HepG2 (cell line): ENCODE measurements at regions not wholly inside any gene's neighbourhood (a gene's known extent, or its start where the extent isn't known, plus 50 kb on each side); places are given as distances from the start of the nearest gene placed in this dataset.

Experiments
- ATAC-seq: fragments of 200-7000 bp; cut with Tn5 transposase; 3 replicates; pipeline ENCODE4 v1.9.1; 2020; ENCODE audit warnings: mild to moderate bottlenecking, moderate library complexity
- BruUV-seq: library from RNA; stranded (reverse); fragments of 400-500 nt; replicated peaks from 2 replicates; lab custom pipeline; 2021; lab: Mats Ljungman, UMichigan
- CTCF ChIA-PET: fragments of 300-600 bp; formaldehyde crosslinking; extraction: SDS; loops from one replicate; lab custom pipeline; 2021; ENCODE audit warnings: low total read pairs, inconsistent platforms, low intra/inter-chr PET ratio; lab: Yijun Ruan, JAX
- POLR2A ChIA-PET: fragments of 350-600 bp; sonication (Branson Sonifier 250); formaldehyde crosslinking; loops from one replicate; lab custom pipeline; 2020; ENCODE audit warnings: antibody characterized with exemption, inconsistent platforms; lab: Yijun Ruan, JAX
- DNase-seq: peaks from one replicate; pipeline ENCODE4 v3.0.0-alpha.2; 2015; ENCODE audit warnings: low spot score
- FAIRE-seq: peaks from 3 replicates; lab custom pipeline; 2011; peaks lifted over from hg19 to GRCh38; lab: Jason Lieb, UNC
- H2AFZ ChIP-seq: one replicate; pipeline ENCODE4 v1.6.1; 2011; ENCODE audit warnings: low read length, inconsistent platforms
- H3K27ac ChIP-seq: fragments of 300-600 bp; 3 replicates; pipeline ENCODE4 v1.8.0; 2011; ENCODE audit warnings: mixed run types, mild to moderate bottlenecking, mixed read lengths, low read length, inconsistent platforms; ENCODE audit not compliant: insufficient read depth; ENCODE audit errors: extremely low read length
- H3K27me3 ChIP-seq, 2 experiments: fragments of 200-600 bp in 1 of 2; 2 replicates in 1 of 2; 3 replicates in 1 of 2; pipeline versions ENCODE4 v1.6.0 to v1.8.0; 2011; ENCODE audit warnings: low read length in 2 of 2, mild to moderate bottlenecking in 2 of 2, moderate library complexity in 2 of 2, inconsistent platforms in 1 of 2; ENCODE audit not compliant: insufficient read depth in 2 of 2, control insufficient read depth in 1 of 2
- H3K36me3 ChIP-seq, 2 experiments: fragments of 200-600 bp in 1 of 2; replicated peaks in 1 of 2; 2 replicates in 1 of 2; 3 replicates in 1 of 2; pipeline versions ENCODE4 v1.5.1 to v1.8.0; 2011; ENCODE audit warnings: low read length in 2 of 2, inconsistent platforms in 1 of 2; ENCODE audit not compliant: insufficient read depth in 2 of 2, control insufficient read depth in 1 of 2
- H3K4me1 ChIP-seq: 2 replicates; pipeline ENCODE4 v1.5.1; 2012; ENCODE audit warnings: low read length, inconsistent platforms; ENCODE audit not compliant: insufficient read depth
- H3K4me2 ChIP-seq: 2 replicates; pipeline ENCODE4 v1.6.0; 2011; ENCODE audit warnings: low read depth, low read length, inconsistent platforms
- H3K4me3 ChIP-seq, 3 experiments: fragments of 200-600 bp in 1 of 3; sonication (generic), shearing (Covaris generic) in 1 of 3; replicated peaks in 1 of 3; 2 replicates each; pipeline ENCODE4 v1.5.1; 2011 to 2016; ENCODE audit warnings: low read length in 3 of 3, inconsistent platforms in 2 of 3, low read depth in 2 of 3, mild to moderate bottlenecking in 2 of 3, control low read depth in 1 of 3, mixed read lengths in 1 of 3; ENCODE audit not compliant: insufficient read depth in 1 of 3
- H3K79me2 ChIP-seq: one replicate; pipeline ENCODE4 v1.6.1; 2011; ENCODE audit warnings: low read length, inconsistent platforms; ENCODE audit not compliant: insufficient read depth
- H3K9ac ChIP-seq: 2 replicates; pipeline ENCODE4 v1.6.0; 2011; ENCODE audit warnings: mild to moderate bottlenecking, low read depth, low read length, inconsistent platforms; ENCODE audit not compliant: insufficient read depth
- H3K9me3 ChIP-seq: 2 replicates; pipeline ENCODE4 v1.5.1; 2012; ENCODE audit warnings: mild to moderate bottlenecking, low read length
- H4K20me1 ChIP-seq: 2 replicates; pipeline ENCODE4 v1.6.0; 2011; ENCODE audit warnings: inconsistent platforms, mild to moderate bottlenecking, low read length, moderate library complexity; ENCODE audit not compliant: insufficient read depth
- ASH2L ChIP-seq: fragments of 300-600, 200-600 bp; sonication (generic); IDR thresholded peaks from 2 replicates; pipeline ENCODE4 v1.7.0; 2017; ENCODE audit warnings: low read depth, mild to moderate bottlenecking, moderate library complexity, mixed read lengths, low read length; ENCODE audit not compliant: insufficient read length
- ATF5 ChIP-seq: sonication (generic); formaldehyde crosslinking; IDR thresholded peaks from 2 replicates; pipeline ENCODE4 v1.4.0; 2020; ENCODE audit warnings: mild to moderate bottlenecking, low read depth, missing genetic modification reagents
- CBX5 ChIP-seq: sonication (generic); formaldehyde crosslinking; IDR thresholded peaks from 2 replicates; pipeline ENCODE4 v1.4.0; 2020; ENCODE audit warnings: missing genetic modification reagents, borderline replicate concordance
- CHD4 ChIP-seq: fragments of 200-600 bp; sonication (generic); IDR thresholded peaks from 2 replicates; pipeline ENCODE4 v1.7.0; 2017; ENCODE audit warnings: mild to moderate bottlenecking, low read length, borderline replicate concordance
- KDM5A ChIP-seq: fragments of 200-600 bp; sonication (generic); IDR thresholded peaks from 2 replicates; pipeline ENCODE4 v1.7.0; 2018; ENCODE audit warnings: antibody characterized with exemption, mild to moderate bottlenecking, low read length, borderline replicate concordance
- NR2C2 ChIP-seq: sonication (generic); formaldehyde crosslinking; IDR thresholded peaks from 2 replicates; pipeline ENCODE4 v1.4.0; 2020; ENCODE audit warnings: missing genetic modification reagents, mild to moderate bottlenecking, moderate library complexity, borderline replicate concordance
- RBAK ChIP-seq: sonication (generic); formaldehyde crosslinking; IDR thresholded peaks from 2 replicates; pipeline ENCODE4 v1.5.1; 2020; ENCODE audit warnings: mild to moderate bottlenecking, missing genetic modification reagents
- SPEN ChIP-seq: sonication (generic); formaldehyde crosslinking; IDR thresholded peaks from 2 replicates; pipeline ENCODE4 v1.5.1; 2020; ENCODE audit warnings: low read depth, mild to moderate bottlenecking, missing genetic modification reagents
- ZFP1 ChIP-seq: IDR thresholded peaks from 2 replicates; pipeline ENCODE4 v1.6.1; 2016
- ZNF510 ChIP-seq: sonication (generic); formaldehyde crosslinking; IDR thresholded peaks from 2 replicates; pipeline ENCODE4 v1.4.0; 2020; ENCODE audit warnings: low read depth, mild to moderate bottlenecking, missing genetic modification reagents
- ZNF670 ChIP-seq: sonication (generic); formaldehyde crosslinking; IDR thresholded peaks from 2 replicates; pipeline ENCODE4 v1.8.0; 2022; ENCODE audit warnings: mild to moderate bottlenecking, missing genetic modification reagents, borderline replicate concordance
- ZNF773 ChIP-seq: sonication (generic); formaldehyde crosslinking; IDR thresholded peaks from 2 replicates; pipeline ENCODE4 v1.4.0; 2020; ENCODE audit warnings: missing genetic modification reagents, borderline replicate concordance
- WGBS: methylation state at CpG from one replicate; pipeline ENCODE4 v1.1.6; 2017; ENCODE audit warnings: low lambda C conversion rate; 5-methylcytosine and 5-hydroxymethylcytosine counted together
- in situ Hi-C: cut with HindIII; loops from 2 replicates; pipeline ENCODE4 v1.10.0; 2017; ENCODE audit warnings: low pct_unique_long_range_greater_than_20kb; ENCODE audit not compliant: extremely low pct_ligation_motif_present
- intact Hi-C: fragments of 100-400 bp; cut with micrococcal nuclease; formaldehyde crosslinking; loops from one replicate; pipeline ENCODE4 v1.10.0; 2022; ENCODE audit not compliant: unreplicated experiment
- TF ChIP-seq, protein P1 (sequence below): sonication (generic); formaldehyde crosslinking; IDR thresholded peaks from 2 replicates; pipeline ENCODE4; 2020; ENCODE audit warnings: missing genetic modification reagents, mild to moderate bottlenecking, borderline replicate concordance
- TF ChIP-seq, protein P2 (sequence below): IDR thresholded peaks from 2 replicates; pipeline ENCODE4 v1.6.1; 2016; ENCODE audit warnings: missing genetic modification reagents, missing compliant biosample characterization
- TF ChIP-seq, protein P3 (sequence below): IDR thresholded peaks from 2 replicates; pipeline ENCODE4 v1.6.1; 2012; ENCODE audit warnings: inconsistent platforms
- TF ChIP-seq, protein P4 (sequence below): sonication (generic); formaldehyde crosslinking; IDR thresholded peaks from 2 replicates; pipeline ENCODE4 v1.5.1; 2020; ENCODE audit warnings: missing genetic modification reagents, mild to moderate bottlenecking, borderline replicate concordance

DNA sequence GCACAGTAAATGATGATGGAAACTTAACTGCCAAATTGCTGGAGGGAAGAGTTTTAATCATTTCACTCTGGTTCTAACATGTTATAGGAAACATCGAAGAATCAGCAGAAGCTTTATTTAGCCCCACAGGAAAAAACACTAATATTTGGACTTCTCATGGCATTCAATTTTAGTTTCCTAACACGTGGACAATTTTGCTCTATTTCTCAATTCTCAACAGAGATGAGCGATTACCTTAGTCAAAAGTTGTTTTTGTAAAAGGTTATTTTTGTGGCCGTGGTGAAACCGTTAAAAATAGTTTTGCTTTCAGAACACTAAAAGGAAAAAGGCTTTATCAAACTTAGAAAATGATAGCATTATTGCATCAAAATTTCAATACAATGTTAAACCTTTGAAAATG is 235.2 kb downstream of the PLK2 start (continued):
- TF ChIP-seq, protein P1, sequence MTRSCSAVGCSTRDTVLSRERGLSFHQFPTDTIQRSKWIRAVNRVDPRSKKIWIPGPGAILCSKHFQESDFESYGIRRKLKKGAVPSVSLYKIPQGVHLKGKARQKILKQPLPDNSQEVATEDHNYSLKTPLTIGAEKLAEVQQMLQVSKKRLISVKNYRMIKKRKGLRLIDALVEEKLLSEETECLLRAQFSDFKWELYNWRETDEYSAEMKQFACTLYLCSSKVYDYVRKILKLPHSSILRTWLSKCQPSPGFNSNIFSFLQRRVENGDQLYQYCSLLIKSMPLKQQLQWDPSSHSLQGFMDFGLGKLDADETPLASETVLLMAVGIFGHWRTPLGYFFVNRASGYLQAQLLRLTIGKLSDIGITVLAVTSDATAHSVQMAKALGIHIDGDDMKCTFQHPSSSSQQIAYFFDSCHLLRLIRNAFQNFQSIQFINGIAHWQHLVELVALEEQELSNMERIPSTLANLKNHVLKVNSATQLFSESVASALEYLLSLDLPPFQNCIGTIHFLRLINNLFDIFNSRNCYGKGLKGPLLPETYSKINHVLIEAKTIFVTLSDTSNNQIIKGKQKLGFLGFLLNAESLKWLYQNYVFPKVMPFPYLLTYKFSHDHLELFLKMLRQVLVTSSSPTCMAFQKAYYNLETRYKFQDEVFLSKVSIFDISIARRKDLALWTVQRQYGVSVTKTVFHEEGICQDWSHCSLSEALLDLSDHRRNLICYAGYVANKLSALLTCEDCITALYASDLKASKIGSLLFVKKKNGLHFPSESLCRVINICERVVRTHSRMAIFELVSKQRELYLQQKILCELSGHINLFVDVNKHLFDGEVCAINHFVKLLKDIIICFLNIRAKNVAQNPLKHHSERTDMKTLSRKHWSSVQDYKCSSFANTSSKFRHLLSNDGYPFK (CRISPR knock-in tag) = no peak
- TF ChIP-seq ZFP1 (CRISPR knock-in tag) = no peak
- no peak for TF ChIP-seq CHD4
- TF ChIP-seq, protein P2, sequence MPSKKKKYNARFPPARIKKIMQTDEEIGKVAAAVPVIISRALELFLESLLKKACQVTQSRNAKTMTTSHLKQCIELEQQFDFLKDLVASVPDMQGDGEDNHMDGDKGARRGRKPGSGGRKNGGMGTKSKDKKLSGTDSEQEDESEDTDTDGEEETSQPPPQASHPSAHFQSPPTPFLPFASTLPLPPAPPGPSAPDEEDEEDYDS (CRISPR knock-in tag) = no peak
- no peak for TF ChIP-seq RBAK (CRISPR knock-in tag)
- TF ChIP-seq ZNF773 = no peak
- no peak for TF ChIP-seq CBX5
- TF ChIP-seq ATF5 = no peak
- TF ChIP-seq NR2C2 (CRISPR knock-in tag) = no peak

DNA sequence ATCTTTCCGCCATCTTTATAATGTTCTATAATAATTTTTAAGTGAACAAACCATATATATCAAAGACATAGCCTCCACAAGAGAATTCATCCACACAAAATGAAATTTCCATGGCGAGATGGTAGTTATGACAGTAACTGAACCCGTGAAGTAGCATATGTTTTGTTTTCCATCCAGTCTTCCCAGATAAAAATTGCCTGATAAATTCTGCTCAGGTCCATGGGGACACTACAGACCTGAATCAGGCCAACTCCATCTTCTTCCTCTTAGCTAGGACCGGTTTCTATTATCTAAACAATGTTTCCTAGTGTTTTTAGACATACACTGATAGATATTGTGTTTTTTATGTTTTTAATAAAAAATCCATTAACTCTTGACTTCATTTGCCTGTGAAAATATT is 235.7 kb downstream of the PLK2 start:
- H3K4me2 ChIP-seq = no peak overlapping the region
- no peaks in the 10 kb centered on the region for H3K27me3 ChIP-seq
- H3K9ac ChIP-seq = no peak overlapping the region
- ChIA-PET CTCF (no interaction called here), POLR2A (no interaction called here)
- no peaks in the 10 kb centered on the region for H3K4me1 ChIP-seq
- no TSS peak for BruUV-seq
- 4% methylated on average over 4 of the region's 4 CpGs for WGBS
- intact Hi-C loops (no loop called here), in situ Hi-C loops (no loop called here)
- no peaks in the 10 kb centered on the region for H3K9me3 ChIP-seq
- no peak overlapping the region for H3K27ac ChIP-seq
- no peak for ATAC-seq
- no peaks in the 10 kb centered on the region for H3K79me2 ChIP-seq
- H4K20me1 ChIP-seq = no peaks in the 10 kb centered on the region
- H3K36me3 ChIP-seq = no peaks in the 10 kb centered on the region
- H2AFZ ChIP-seq = no peak overlapping the region
- FAIRE-seq = no peak
- no peak for DNase-seq
- H3K4me3 ChIP-seq = no peak overlapping the region
- TF ChIP-seq, protein P3, sequence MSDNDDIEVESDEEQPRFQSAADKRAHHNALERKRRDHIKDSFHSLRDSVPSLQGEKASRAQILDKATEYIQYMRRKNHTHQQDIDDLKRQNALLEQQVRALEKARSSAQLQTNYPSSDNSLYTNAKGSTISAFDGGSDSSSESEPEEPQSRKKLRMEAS = no peak
- TF ChIP-seq ASH2L = no peak
- TF ChIP-seq, protein P4, sequence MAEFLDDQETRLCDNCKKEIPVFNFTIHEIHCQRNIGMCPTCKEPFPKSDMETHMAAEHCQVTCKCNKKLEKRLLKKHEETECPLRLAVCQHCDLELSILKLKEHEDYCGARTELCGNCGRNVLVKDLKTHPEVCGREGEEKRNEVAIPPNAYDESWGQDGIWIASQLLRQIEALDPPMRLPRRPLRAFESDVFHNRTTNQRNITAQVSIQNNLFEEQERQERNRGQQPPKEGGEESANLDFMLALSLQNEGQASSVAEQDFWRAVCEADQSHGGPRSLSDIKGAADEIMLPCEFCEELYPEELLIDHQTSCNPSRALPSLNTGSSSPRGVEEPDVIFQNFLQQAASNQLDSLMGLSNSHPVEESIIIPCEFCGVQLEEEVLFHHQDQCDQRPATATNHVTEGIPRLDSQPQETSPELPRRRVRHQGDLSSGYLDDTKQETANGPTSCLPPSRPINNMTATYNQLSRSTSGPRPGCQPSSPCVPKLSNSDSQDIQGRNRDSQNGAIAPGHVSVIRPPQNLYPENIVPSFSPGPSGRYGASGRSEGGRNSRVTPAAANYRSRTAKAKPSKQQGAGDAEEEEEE (CRISPR knock-in tag) = no peak
- no peak for TF ChIP-seq SPEN (CRISPR knock-in tag)
- no peak for TF ChIP-seq ZNF670
- no peak for TF ChIP-seq ZNF510 (CRISPR knock-in tag)
- TF ChIP-seq KDM5A = no peak
